Suprapubic skin (tissue), 4 donors: ENCODE measurements at regions not wholly inside any gene's neighbourhood (a gene's known extent, or its start where the extent isn't known, plus 50 kb on each side); places are given as distances from the start of the nearest gene placed in this dataset.
"Not testable (repeated sequence)": the region's sequence is repeated elsewhere in the genome, so short reads cannot be mapped to it uniquely, and the experiment has no call there.

Experiments used
- EP300 ChIP-seq: sonication (generic); formaldehyde crosslinking; IDR thresholded peaks from one replicate; pipeline ENCODE4 v1.6.1; 2017; ENCODE audit warnings: antibody characterized with exemption
- POLR2A ChIP-seq, 2 donors: fragments of 450-650 bp; IDR thresholded peaks; one replicate each; pipeline ENCODE4 v1.6.1; 2017; ENCODE audit warnings: antibody characterized with exemption in 2 of 2, mild to moderate bottlenecking in 2 of 2, moderate library complexity in 2 of 2
- POLR2AphosphoS5 ChIP-seq, 3 donors: sonication (generic); formaldehyde crosslinking; IDR thresholded peaks; one replicate each; pipeline ENCODE4 v1.6.1; 2017; ENCODE audit warnings: antibody characterized with exemption in 3 of 3
- TF ChIP-seq, protein P1 (sequence below), 2 donors: fragments of 200-600 bp in 1 of 2; fragments of 450-650 bp in 1 of 2; sonication (generic) in 1 of 2; IDR thresholded peaks; one replicate each; pipeline ENCODE4 v1.5.1; 2016 to 2019; ENCODE audit warnings: antibody characterized with exemption in 2 of 2, mild to moderate bottlenecking in 1 of 2, moderate library complexity in 1 of 2

GRCh38 chr12:41642808-41643207, 454.7 kb downstream of the PDZRN4 start:
- TF ChIP-seq, protein P1, sequence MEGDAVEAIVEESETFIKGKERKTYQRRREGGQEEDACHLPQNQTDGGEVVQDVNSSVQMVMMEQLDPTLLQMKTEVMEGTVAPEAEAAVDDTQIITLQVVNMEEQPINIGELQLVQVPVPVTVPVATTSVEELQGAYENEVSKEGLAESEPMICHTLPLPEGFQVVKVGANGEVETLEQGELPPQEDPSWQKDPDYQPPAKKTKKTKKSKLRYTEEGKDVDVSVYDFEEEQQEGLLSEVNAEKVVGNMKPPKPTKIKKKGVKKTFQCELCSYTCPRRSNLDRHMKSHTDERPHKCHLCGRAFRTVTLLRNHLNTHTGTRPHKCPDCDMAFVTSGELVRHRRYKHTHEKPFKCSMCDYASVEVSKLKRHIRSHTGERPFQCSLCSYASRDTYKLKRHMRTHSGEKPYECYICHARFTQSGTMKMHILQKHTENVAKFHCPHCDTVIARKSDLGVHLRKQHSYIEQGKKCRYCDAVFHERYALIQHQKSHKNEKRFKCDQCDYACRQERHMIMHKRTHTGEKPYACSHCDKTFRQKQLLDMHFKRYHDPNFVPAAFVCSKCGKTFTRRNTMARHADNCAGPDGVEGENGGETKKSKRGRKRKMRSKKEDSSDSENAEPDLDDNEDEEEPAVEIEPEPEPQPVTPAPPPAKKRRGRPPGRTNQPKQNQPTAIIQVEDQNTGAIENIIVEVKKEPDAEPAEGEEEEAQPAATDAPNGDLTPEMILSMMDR (IDR thresholded peaks at IDR 0.05) = not testable (repeated sequence)
- TF ChIP-seq POLR2A (IDR thresholded peaks at IDR 0.05); EP300; POLR2AphosphoS5 (IDR thresholded peaks at IDR 0.05): not testable (repeated sequence)
